Neural progenitor cell (in vitro differentiated cells): ENCODE measurements at regions not wholly inside any gene's neighbourhood (a gene's known extent, or its start where the extent isn't known, plus 50 kb on each side); places are given as distances from the start of the nearest gene placed in this dataset.

Experiments used
- DNase-seq: peaks from one replicate; pipeline ENCODE4 v3.0.0-alpha.2; 2016; ENCODE audit warnings: low spot score
- H2AFZ ChIP-seq: fragments of 200-600 bp; sonication (generic); replicated peaks from 2 replicates; pipeline ENCODE4 v1.6.1; 2016; ENCODE audit warnings: antibody characterized with exemption
- H3F3A ChIP-seq: fragments of 200-600 bp; sonication (generic); 2 replicates; pipeline ENCODE4 v1.6.1; 2016; ENCODE audit warnings: antibody characterized with exemption, low read depth
- H3K27ac ChIP-seq: fragments of 200-600 bp; sonication (generic); 2 replicates; pipeline ENCODE4 v1.5.1; 2016; ENCODE audit warnings: mild to moderate bottlenecking
- H3K27me3 ChIP-seq: fragments of 200-600 bp; sonication (generic); 2 replicates; pipeline ENCODE4 v1.6.1; 2016; ENCODE audit warnings: mild to moderate bottlenecking, moderate library complexity
- H3K36me3 ChIP-seq: fragments of 200-600 bp; sonication (generic); 2 replicates; pipeline ENCODE4 v1.5.1; 2016
- H3K4me1 ChIP-seq: fragments of 200-600 bp; sonication (generic); 2 replicates; pipeline ENCODE4 v1.6.1; 2016; ENCODE audit warnings: mixed run types
- H3K4me2 ChIP-seq: fragments of 200-600 bp; sonication (generic); 2 replicates; pipeline ENCODE4 v1.6.1; 2016
- H3K4me3 ChIP-seq: fragments of 200-600 bp; sonication (generic); 2 replicates; pipeline ENCODE4 v1.5.1; 2016
- H3K79me2 ChIP-seq: fragments of 200-600 bp; sonication (generic); 2 replicates; pipeline ENCODE4 v1.6.1; 2016; ENCODE audit warnings: low read depth
- H3K9ac ChIP-seq: fragments of 200-600 bp; sonication (generic); 2 replicates; pipeline ENCODE4 v1.6.1; 2016
- H3K9me3 ChIP-seq: fragments of 200-600 bp; sonication (generic); 2 replicates; pipeline ENCODE4 v1.5.1; 2016; ENCODE audit warnings: low read depth
- H4K20me1 ChIP-seq: fragments of 200-600 bp; sonication (generic); 2 replicates; pipeline ENCODE4 v1.6.1; 2016; ENCODE audit warnings: low read depth
- H3K27ac Mint-ChIP-seq: 3 replicates; pipeline ENCODE4 v1.8.0; 2021; ENCODE audit warnings: mixed read lengths
- H3K27me3 Mint-ChIP-seq: 2 replicates; pipeline ENCODE4 v1.8.0; 2022; ENCODE audit warnings: low read depth, mild to moderate bottlenecking, inconsistent platforms, moderate library complexity, mixed read lengths; ENCODE audit not compliant: insufficient read depth
- H3K36me3 Mint-ChIP-seq: 3 replicates; pipeline ENCODE4 v1.8.0; 2021; ENCODE audit warnings: mixed read lengths
- H3K4me1 Mint-ChIP-seq: 3 replicates; pipeline ENCODE4 v1.8.0; 2021; ENCODE audit warnings: mixed read lengths
- H3K4me3 Mint-ChIP-seq: 3 replicates; pipeline ENCODE4 v1.8.0; 2021; ENCODE audit warnings: mild to moderate bottlenecking, moderate library complexity, mixed read lengths
- H3K9me3 Mint-ChIP-seq: 3 replicates; pipeline ENCODE4 v1.8.0; 2020; ENCODE audit warnings: mixed read lengths
- CTCF ChIP-seq: fragments of 200-600 bp; sonication (generic); IDR thresholded peaks from 2 replicates; pipeline ENCODE4 v1.5.1; 2017; ENCODE audit warnings: antibody characterized with exemption, mild to moderate bottlenecking
- EZH2 ChIP-seq: fragments of 200-600 bp; sonication (generic); IDR thresholded peaks from 2 replicates; pipeline ENCODE4 v1.6.1; 2017; ENCODE audit warnings: antibody characterized with exemption, mild to moderate bottlenecking, moderate library complexity
- EZH2phosphoT487 ChIP-seq: fragments of 200-600 bp; sonication (generic); IDR thresholded peaks from 2 replicates; pipeline ENCODE4 v1.6.1; 2017; ENCODE audit warnings: antibody characterized with exemption

- peaks cover 10% of the 10 kb centered on the region for H3K4me1 Mint-ChIP-seq
- no peak overlapping the region for H3K27ac Mint-ChIP-seq
- H3K36me3 Mint-ChIP-seq, result no peaks in the 10 kb centered on the region
- no peak overlapping the region for H3K9ac ChIP-seq
- H3K4me3 Mint-ChIP-seq, result no peak overlapping the region
- no peak overlapping the region for H3K27ac ChIP-seq
- no peak for DNase-seq
- no peaks in the 10 kb centered on the region for H4K20me1 ChIP-seq
- no peak for TF ChIP-seq EZH2phosphoT487
- no peak for TF ChIP-seq EZH2
- TF ChIP-seq CTCF, result no peak
- H3K27me3 Mint-ChIP-seq, result peaks cover 10% of the 10 kb centered on the region
- no peaks in the 10 kb centered on the region for H3K27me3 ChIP-seq
- no peak overlapping the region for H3K4me2 ChIP-seq
- H3K9me3 Mint-ChIP-seq, result peaks cover 4% of the 10 kb centered on the region
- H3K79me2 ChIP-seq, result no peaks in the 10 kb centered on the region
- H2AFZ ChIP-seq, result no peak overlapping the region
- H3K4me3 ChIP-seq, result no peak overlapping the region
- no peaks in the 10 kb centered on the region for H3F3A ChIP-seq
- H3K4me1 ChIP-seq, result no peaks in the 10 kb centered on the region
- H3K36me3 ChIP-seq, result no peaks in the 10 kb centered on the region
- H3K9me3 ChIP-seq, result no peaks in the 10 kb centered on the region
These were observed 370.3 kb upstream of the IRX1 start for GRCh38 chr5:3225201-3225960.

- Histone ChIP-seq H3K27ac (no peak overlapping the region), H3K9me3 (no peaks in the 10 kb centered on the region), H3K4me2 (no peak overlapping the region), H3K36me3 (no peaks in the 10 kb centered on the region), H3F3A (no peaks in the 10 kb centered on the region), H3K79me2 (no peaks in the 10 kb centered on the region), H3K27me3 (no peaks in the 10 kb centered on the region), H3K4me1 (no peaks in the 10 kb centered on the region), H3K9ac (no peak overlapping the region), H3K4me3 (no peak overlapping the region), H2AFZ (no peak overlapping the region), H4K20me1 (no peaks in the 10 kb centered on the region)
- TF ChIP-seq EZH2 (no peak), CTCF (no peak), EZH2phosphoT487 (no peak)
- Mint-ChIP-seq H3K36me3 (no peaks in the 10 kb centered on the region), H3K4me1 (peaks cover 10% of the 10 kb centered on the region), H3K27me3 (peaks cover 15% of the 10 kb centered on the region), H3K27ac (no peak overlapping the region), H3K9me3 (peaks cover 4% of the 10 kb centered on the region), H3K4me3 (no peak overlapping the region)
- no peak for DNase-seq
These were observed 372.7 kb upstream of the IRX1 start for GRCh38 chr5:3222924-3223323.

GRCh38 chr5:3221432-3221831 lies 374.2 kb upstream of the IRX1 start:
- TF ChIP-seq CTCF (no peak), EZH2 (no peak)
- no peak overlapping the region for H3K4me3 ChIP-seq
- H4K20me1 ChIP-seq, result no peaks in the 10 kb centered on the region
- H3K9ac ChIP-seq, result no peak overlapping the region
- Mint-ChIP-seq H3K27me3 (peaks cover 15% of the 10 kb centered on the region), H3K4me1 (peaks cover 4% of the 10 kb centered on the region), H3K36me3 (no peaks in the 10 kb centered on the region), H3K27ac (no peak overlapping the region), H3K9me3 (no peaks in the 10 kb centered on the region), H3K4me3 (no peak overlapping the region)
- no peaks in the 10 kb centered on the region for H3K79me2 ChIP-seq
- DNase-seq, result no peak
- no peak overlapping the region for H3K4me2 ChIP-seq
- H3K27ac ChIP-seq, result no peak overlapping the region
- H3K27me3 ChIP-seq, result no peaks in the 10 kb centered on the region
- no peaks in the 10 kb centered on the region for H3F3A ChIP-seq
- H3K4me1 ChIP-seq, result no peaks in the 10 kb centered on the region
- no peaks in the 10 kb centered on the region for H3K36me3 ChIP-seq
- no peaks in the 10 kb centered on the region for H3K9me3 ChIP-seq
- H2AFZ ChIP-seq, result no peak overlapping the region
